Glomerular visceral epithelial cell (primary cell): ENCODE measurements at regions not wholly inside any gene's neighbourhood (a gene's known extent, or its start where the extent isn't known, plus 50 kb on each side); places are given as distances from the start of the nearest gene placed in this dataset.
A peak's percentile ranks its signal among the peaks of the same experiment; 100 is the strongest.

Source experiments
- DNase-seq: peaks from one replicate; pipeline ENCODE4 v3.0.0-alpha.2; 2016; ENCODE audit errors: extremely low spot score

GRCh38 chr3:70800951-70801350 is 488.5 kb upstream of the MDFIC2 start:
- no peak for DNase-seq

GRCh38 chr3:70789878-70790277 is 477.4 kb upstream of the MDFIC2 start:
- DNase-seq: no peak

- DNase-seq: no peak
These were observed 468.4 kb upstream of the MDFIC2 start for GRCh38 chr3:70780790-70781189.

GRCh38 chr3:70779296-70779695 is 466.9 kb upstream of the MDFIC2 start:
- peak; percentile 56 for DNase-seq

GRCh38 chr3:70776081-70776480 is 463.6 kb upstream of the MDFIC2 start:
- DNase-seq: no peak

GRCh38 chr3:70775257-70775656 is 462.8 kb upstream of the MDFIC2 start:
- no peak for DNase-seq

- DNase-seq: no peak
These were observed 462.2 kb upstream of the MDFIC2 start for GRCh38 chr3:70774641-70775040.

- no peak for DNase-seq
These were observed 459.1 kb upstream of the MDFIC2 start for GRCh38 chr3:70771426-70772147.

- DNase-seq: no peak
These were observed 458.2 kb upstream of the MDFIC2 start for GRCh38 chr3:70770650-70771049.

- DNase-seq: no peak
These were observed 453.9 kb upstream of the MDFIC2 start for GRCh38 chr3:70766301-70766700.

- DNase-seq: no peak
These were observed 451.5 kb upstream of the MDFIC2 start for GRCh38 chr3:70763894-70764293.

GRCh38 chr3:70757658-70758057 is 445.2 kb upstream of the MDFIC2 start:
- no peak for DNase-seq

GRCh38 chr3:70755526-70755925 is 443.1 kb upstream of the MDFIC2 start:
- no peak for DNase-seq

- no peak for DNase-seq
These were observed 441.9 kb upstream of the MDFIC2 start for GRCh38 chr3:70754314-70754713.

- DNase-seq: no peak
These were observed 441.1 kb upstream of the MDFIC2 start for GRCh38 chr3:70753572-70753971.

GRCh38 chr3:70752051-70752450 is 439.6 kb upstream of the MDFIC2 start:
- no peak for DNase-seq

- no peak for DNase-seq
These were observed 436.7 kb upstream of the MDFIC2 start for GRCh38 chr3:70749122-70749521.

- DNase-seq: no peak
These were observed 436.2 kb upstream of the MDFIC2 start for GRCh38 chr3:70748593-70748992.

GRCh38 chr3:70747847-70748246 is 435.4 kb upstream of the MDFIC2 start:
- DNase-seq: no peak

- peak; percentile 20 for DNase-seq
These were observed 432.1 kb upstream of the MDFIC2 start for GRCh38 chr3:70744536-70744935.

GRCh38 chr3:70743754-70744153 is 431.3 kb upstream of the MDFIC2 start:
- DNase-seq: no peak

- DNase-seq: no peak
These were observed 429.6 kb upstream of the MDFIC2 start for GRCh38 chr3:70742081-70742480.

- no peak for DNase-seq
These were observed 428.4 kb upstream of the MDFIC2 start for GRCh38 chr3:70740872-70741271.

- DNase-seq: no peak
These were observed 427.6 kb upstream of the MDFIC2 start for GRCh38 chr3:70740071-70740470.
